ENCODE measurements at regions not wholly inside any gene's neighbourhood (a gene's known extent, or its start where the extent isn't known, plus 50 kb on each side); places are given as distances from the start of the nearest gene placed in this dataset.

GRCh38 chr2:221034973-221035372 is 537.1 kb downstream of the EPHA4 start:
- DNase-seq: no peak

DNA sequence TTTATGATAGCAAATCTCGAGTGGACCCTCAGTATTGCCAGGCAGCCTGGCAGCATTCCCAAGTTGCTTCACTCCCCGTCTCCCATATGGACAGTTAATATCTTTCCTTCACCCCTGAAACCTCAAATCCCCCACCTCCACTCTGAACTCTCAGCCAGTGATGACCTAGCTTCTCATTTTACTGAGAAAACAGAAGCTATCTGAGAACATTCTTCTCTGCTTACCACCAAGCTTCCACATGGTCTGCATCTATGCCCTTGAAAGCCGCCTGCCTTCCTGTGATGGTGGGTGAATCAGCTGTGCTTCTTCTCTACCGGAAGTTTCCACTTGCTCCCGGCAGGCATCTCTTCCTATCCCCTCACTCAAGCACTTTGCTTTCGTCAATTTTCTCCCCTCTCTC is 529.2 kb downstream of the EPHA4 start:
- no peak for DNase-seq

DNA sequence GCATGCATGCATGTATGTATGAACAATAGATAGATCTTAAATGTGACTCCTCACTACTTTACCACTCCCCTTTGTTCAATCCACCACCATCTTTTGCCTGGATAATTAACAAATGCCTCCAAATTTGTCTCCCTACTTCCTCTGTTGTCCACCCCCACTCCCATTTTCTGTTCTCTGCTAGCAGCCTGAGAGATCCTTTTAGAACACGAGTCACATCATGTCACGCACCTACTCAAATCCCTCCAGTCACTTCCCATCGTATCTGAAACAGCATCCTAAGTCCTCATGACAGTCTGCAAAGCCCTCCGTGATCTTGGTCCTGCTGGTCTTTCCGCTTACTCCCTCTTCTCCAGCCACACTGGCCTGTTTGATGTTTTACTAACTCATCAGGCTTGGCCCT is 527.3 kb downstream of the EPHA4 start:
- DNase-seq: no peak

GRCh38 chr2:221050020-221050795 is 521.9 kb downstream of the EPHA4 start:
- no peak for DNase-seq

DNA sequence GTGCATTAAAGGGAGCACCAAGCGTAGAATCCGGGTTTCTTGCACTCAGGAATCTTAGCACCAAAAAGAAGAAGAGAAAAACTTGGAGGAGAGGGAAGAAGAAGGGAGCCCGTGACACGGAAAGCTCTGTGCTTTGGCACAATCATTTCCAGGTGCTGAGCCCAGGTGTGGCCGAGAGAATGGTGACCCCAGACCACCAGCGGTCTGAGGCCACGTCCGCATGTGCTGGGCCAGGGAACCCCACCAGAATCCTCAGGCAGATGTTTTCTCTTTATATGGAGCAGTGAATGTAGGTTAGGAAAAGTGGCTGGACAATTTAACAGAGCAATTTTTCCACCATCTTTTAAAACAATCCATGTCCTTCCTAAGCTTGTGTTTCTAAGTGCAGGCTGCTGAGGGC is 520.9 kb downstream of the EPHA4 start:
- DNase-seq: no peak

DNA sequence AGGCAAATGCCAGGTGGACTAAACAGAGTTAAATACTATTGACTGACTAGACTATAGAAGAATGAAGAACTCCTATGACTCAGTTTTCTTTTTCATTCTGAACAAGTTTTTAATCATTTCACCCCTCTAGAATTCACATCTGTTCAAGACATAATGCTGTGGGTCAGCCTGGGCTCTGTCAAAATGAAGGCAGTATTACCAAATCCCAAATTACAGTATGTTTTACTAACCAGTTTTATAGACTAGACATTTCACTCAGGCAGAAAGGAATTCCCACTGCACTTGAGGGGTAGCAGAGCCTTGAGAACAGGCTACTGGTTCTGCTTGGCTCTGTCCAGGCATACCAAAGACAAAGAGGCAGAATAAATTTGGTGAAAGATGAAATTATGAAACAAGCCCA is 511.7 kb downstream of the EPHA4 start:
- DNase-seq: no peak

DNA sequence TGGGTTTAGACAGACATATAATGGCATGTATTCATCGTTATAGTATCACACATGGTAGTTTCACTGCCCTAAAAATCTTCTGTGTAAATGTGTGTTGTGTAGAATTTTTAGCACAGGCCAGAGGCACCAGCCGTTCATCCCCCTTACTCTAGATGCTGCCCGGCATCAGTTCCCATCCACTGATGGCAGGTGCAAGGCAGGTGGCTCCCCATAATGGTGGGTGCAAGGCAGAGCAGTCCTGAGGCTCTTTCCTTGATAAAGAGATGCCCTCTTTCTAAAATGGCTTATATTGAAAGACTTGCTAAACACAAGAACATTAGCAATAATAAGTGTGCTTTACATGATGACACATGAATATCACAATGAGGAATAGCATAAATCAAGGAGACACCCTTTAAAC is 508.5 kb downstream of the EPHA4 start:
- no peak for DNase-seq

- DNase-seq: no peak
Observed at GRCh38 chr2:221064058-221064854, 507.8 kb downstream of the EPHA4 start.

DNA sequence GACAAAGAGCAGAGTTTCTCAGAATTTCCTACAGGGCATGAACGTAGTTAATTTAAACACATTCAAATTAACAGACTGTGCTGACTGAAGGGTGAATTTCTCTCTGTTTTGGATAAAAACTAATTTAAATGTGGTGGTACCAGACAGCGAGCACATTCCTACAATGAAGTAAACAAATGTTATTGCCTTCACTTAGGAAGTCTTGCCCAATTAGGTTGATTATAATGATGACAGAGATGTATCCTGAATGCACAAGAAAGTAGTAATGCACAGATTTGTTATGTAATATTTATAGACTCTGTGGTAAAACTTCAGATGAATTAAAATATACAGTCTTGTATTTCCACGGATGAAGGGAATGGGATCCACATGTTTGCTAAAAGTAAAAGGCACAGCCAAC is 507.2 kb downstream of the EPHA4 start:
- DNase-seq: no peak

DNA sequence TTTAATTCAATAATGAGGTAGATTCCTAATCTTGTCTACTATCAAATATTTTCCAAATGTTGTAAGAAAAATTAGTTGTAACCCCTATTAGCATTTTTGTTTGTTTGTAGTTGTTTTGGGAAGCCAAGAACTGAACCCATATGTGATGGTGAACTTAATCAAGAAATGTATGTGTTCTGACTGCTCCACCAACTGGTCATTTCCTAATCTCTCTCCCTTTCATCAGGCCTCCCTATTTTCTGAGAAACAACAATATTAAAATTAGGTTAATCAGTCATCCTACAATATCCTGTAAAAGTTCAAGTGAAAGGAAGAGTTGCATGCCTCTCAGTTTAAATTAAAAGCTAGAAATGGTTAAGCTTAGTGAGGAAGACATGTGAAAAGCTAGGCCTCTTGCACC is 504.0 kb downstream of the EPHA4 start:
- no peak for DNase-seq

GRCh38 chr2:221070106-221070505 is 502.0 kb downstream of the EPHA4 start:
- no peak for DNase-seq

DNA sequence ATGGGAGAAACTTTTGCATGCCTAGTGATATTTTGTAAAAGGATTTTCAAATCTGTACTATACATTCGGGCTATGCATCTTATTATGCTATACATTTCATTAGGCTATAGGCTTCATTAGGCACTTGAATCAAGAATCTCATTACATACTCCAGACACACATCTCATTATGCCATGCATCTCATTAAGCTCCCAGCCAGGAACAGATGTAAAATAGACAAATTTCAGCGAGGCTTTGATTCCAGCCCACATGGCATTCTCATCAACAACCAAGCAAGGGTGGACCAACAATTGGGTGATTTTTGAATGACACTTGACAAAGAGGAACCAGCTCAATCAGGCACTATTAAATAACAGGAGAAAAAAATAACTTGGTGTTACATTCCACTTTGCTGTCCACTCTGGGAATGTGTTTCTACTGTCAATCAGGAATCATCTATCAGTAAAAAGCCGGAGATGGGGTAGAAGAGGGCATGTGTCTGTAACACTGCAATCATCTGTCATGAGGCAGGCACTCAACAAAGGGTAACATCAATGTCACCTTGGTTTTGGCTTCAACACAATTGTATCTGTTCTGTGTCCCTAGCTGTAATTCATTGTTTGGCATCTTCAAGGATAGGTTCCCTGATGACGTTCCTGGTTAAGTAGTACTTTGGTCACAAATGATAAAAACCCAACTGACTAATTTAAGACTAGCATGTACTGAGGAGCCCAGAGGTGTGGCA is 498.6 kb downstream of the EPHA4 start:
- DNase-seq: no peak

DNA sequence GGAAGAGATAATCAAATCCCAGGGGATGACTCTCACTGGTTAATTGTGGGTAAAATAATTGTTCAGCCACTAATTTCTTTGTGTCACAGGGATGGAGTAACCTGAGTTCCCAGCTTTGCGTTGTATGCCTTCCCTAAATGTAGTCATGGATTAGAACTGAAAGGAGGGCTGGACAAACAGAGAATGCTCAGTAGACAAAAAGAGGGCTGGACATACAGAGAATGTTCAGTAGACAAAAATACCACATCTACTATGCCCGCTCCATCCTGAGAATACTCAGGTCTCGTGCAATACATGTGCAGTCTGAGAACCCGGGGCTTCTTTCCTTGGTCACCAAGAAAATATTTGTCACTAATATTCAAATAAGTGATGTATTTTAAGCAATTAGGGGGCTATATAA is 497.9 kb downstream of the EPHA4 start:
- no peak for DNase-seq

DNA sequence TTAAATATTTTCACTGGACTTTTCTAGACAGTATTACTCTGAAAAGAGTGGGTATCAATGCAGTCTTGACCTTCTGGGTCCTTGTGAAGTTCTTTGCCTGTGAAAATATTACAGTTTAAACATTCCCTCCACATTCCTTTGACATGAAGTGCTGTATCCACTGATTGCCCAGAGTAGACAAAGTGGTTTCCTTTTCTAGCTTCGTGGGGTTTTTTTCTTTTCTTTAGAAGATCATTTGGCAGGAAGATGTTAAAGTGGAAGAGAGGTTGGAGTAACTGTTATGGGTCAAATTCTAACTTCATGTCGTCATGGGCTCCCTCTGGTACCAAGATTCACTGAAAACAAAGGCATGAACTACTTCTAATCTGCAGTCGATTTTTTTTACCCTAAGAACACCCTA is 496.9 kb downstream of the EPHA4 start:
- no peak for DNase-seq

DNA sequence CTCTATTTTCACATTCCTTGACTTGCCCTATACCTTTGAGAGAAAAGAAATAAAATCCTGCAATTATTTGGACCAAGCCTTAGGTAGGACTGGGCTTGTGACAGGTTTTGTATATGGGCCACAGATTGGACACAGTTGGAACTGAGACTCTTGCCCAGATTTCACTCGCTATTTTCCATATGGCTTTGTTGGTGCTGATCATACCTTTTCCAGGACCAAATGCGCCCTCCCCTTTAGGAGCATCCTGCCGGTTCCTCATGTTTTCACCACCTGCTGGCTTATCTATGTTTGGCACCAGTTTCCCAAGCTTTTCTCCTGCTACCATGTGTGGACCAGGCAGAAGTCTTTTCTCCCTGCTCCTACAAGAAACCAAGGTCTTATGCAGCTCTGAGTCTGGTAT is 494.9 kb downstream of the EPHA4 start:
- no peak for DNase-seq

DNA sequence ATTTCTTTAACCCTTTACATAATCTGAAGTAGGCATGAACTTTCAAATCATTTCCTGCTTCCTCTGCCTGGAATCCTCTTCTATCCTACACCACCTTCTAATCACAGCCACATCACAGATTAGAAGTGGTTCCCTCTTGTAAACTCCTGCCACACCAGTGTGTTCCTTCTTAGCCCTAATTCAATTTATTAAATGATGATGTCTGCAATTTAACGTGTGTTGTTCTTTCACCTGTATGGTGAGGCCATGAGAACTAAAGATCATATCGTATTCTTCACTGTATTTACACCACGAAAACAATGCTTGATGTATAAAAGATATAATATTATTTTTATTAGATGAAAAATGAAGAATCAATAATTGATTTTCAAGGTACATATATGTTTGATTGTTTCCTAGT is 494.3 kb downstream of the EPHA4 start:
- no peak for DNase-seq

- DNase-seq: no peak
Observed at GRCh38 chr2:221085341-221085900, 486.7 kb downstream of the EPHA4 start.

- DNase-seq: no peak
Observed at GRCh38 chr2:221085936-221086335, 486.2 kb downstream of the EPHA4 start.

DNA sequence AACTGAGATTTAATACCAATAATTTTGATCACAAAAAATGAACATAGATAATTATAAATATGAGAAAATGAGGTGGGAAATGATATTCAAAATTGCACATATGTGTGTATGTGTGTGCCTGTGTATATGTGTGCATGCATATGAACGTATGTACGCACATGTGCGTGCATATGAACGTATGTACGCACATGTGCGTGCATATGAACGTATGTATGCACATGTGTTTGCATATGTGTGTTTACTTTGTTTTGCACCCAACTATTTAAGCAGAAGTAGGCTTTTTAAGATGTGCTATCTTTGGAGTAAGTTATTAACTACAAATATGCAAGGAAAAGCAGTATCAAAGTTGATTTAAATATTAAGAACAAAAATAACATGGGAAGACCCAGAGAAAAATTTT is 484.3 kb downstream of the EPHA4 start:
- no peak for DNase-seq

- no peak for DNase-seq
Observed at GRCh38 chr2:221088506-221088905, 483.6 kb downstream of the EPHA4 start.

DNA sequence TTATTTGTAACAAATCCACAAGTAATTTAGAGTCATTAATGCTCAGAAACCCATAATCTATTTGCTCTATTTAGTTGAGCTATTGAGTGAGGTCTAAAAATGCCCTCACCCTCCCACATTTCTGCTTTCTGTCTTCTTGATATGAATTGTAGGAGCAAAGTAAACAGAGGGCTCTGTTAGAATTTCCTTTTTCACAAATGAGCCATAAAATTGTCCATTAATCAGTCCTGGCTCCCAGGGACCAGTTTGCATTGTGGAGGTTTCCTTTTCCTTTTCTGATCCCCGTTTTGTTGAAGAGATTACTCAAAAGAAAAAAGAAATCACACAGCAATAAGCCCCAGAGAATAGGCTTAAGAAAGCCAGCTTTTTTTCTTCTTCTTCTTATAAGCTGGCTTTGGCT is 476.7 kb downstream of the EPHA4 start:
- no peak for DNase-seq

DNA sequence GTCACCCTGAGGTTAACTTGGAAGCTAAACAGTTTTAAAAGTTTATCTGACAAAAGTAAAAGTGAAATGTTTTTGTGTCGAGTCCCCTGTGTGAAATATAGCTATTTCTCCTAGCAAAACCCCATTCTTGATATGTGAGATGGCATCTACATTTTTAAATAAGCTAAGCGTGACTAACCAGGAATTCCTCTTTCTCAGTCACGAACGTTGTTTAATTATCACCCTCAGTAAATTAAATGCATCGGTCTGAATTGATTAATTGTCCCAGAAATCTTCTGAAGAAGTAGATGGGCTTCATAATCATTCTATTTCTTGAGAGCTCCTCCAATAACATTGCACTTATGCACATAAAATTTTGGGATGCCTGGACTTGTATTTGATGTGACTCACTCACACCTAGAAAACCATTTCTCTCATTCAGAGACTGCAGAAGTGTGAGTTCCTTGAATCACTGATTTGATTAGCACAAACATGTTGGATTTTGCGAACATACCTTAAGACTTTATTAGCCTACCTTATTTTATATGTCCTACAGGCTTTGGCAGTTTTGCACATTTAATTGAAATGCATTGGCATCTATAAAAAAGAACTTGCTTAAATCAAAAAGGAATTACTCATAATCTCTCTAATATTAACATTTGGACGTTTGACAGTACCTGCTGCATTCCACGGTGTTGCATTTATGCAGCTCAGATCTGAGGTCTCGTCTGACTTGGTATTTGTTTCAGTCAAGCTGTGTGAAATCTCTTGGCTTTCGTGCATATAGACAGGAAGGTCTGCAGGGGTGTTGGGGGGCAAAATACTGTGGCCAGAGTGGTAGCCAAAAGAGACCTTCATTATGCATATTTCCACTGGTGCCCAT is 475.2 kb downstream of the EPHA4 start:
- no peak for DNase-seq

DNA sequence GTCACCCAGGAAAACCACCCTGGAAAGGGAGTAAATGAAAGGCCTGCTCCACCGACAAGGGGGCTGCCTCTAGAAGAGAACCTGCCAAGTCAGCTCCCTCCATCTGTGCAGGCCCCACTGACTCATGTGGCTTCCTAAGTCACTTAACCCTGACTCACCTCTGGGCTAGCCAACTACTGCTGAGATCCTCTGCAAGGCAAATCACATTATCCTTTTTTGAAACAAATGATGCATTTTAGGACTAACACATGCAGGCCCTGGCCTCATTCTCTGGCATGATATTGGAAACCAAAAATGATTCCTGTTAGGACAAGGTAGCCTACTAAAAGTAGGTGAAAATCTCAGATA is 474.6 kb downstream of the EPHA4 start:
- no peak for DNase-seq

Data from activated naive CD4-positive, alpha-beta T cell treated with Interleukin-2 at 50 U/mL for 16 hours (primary cell).